Trophoblast cell (in vitro differentiated cells and primary cell): ENCODE measurements at regions not wholly inside any gene's neighbourhood (a gene's known extent, or its start where the extent isn't known, plus 50 kb on each side); places are given as distances from the start of the nearest gene placed in this dataset.
"Not testable (repeated sequence)": the region's sequence is repeated elsewhere in the genome, so short reads cannot be mapped to it uniquely, and the experiment has no call there.

Experiments
- DNase-seq, 2 donors: peaks; one replicate each; pipeline ENCODE4 v3.0.0-alpha.2; 2016
- H2AFZ ChIP-seq: 2 replicates; pipeline ENCODE4 v1.6.1; 2013; ENCODE audit warnings: low read length, moderate library complexity, mild to moderate bottlenecking; ENCODE audit not compliant: insufficient read depth, poor library complexity
- H2AK5ac ChIP-seq: 2 replicates; pipeline ENCODE4 v1.6.1; 2013; ENCODE audit warnings: mild to moderate bottlenecking, low read length
- H2BK120ac ChIP-seq: 2 replicates; pipeline ENCODE4 v1.6.1; 2013; ENCODE audit warnings: low read length, mild to moderate bottlenecking, moderate library complexity; ENCODE audit not compliant: insufficient read depth, poor library complexity
- H2BK12ac ChIP-seq: 2 replicates; pipeline ENCODE4 v1.6.1; 2013; ENCODE audit warnings: mild to moderate bottlenecking, low read length, moderate library complexity
- H2BK5ac ChIP-seq: 2 replicates; pipeline ENCODE4 v1.6.1; 2013; ENCODE audit warnings: low read length, low read depth, moderate library complexity, mild to moderate bottlenecking; ENCODE audit not compliant: poor library complexity
- H3K14ac ChIP-seq: 2 replicates; pipeline ENCODE4 v1.6.1; 2013; ENCODE audit warnings: mild to moderate bottlenecking, low read length
- H3K18ac ChIP-seq: 2 replicates; pipeline ENCODE4 v1.6.1; 2013; ENCODE audit warnings: mild to moderate bottlenecking, low read length
- H3K23ac ChIP-seq: 2 replicates; pipeline ENCODE4 v1.6.1; 2013; ENCODE audit warnings: low read length
- H3K27ac ChIP-seq: 2 replicates; pipeline ENCODE4 v1.5.1; 2013; ENCODE audit warnings: low read depth, mild to moderate bottlenecking, inconsistent platforms, low read length, moderate library complexity
- H3K27me3 ChIP-seq: 2 replicates; pipeline ENCODE4 v1.6.1; 2013; ENCODE audit warnings: inconsistent platforms, mild to moderate bottlenecking, low read length, moderate library complexity; ENCODE audit not compliant: insufficient read depth
- H3K36me3 ChIP-seq, 2 experiments: 1 replicate in 1 of 2; 2 replicates in 1 of 2; pipeline ENCODE4 v1.6.1; 2013; ENCODE audit warnings: low read length in 2 of 2, mild to moderate bottlenecking in 2 of 2, moderate library complexity in 1 of 2; ENCODE audit not compliant: insufficient read depth in 2 of 2, control insufficient read depth in 1 of 2
- H3K4ac ChIP-seq: 2 replicates; pipeline ENCODE4 v1.6.1; 2013; ENCODE audit warnings: low read depth, mild to moderate bottlenecking, low read length, moderate library complexity
- H3K4me1 ChIP-seq, 2 experiments: 1 replicate in 1 of 2; 2 replicates in 1 of 2; pipeline ENCODE4 v1.6.1; 2013; ENCODE audit warnings: low read length in 2 of 2, mild to moderate bottlenecking in 2 of 2, moderate library complexity in 1 of 2; ENCODE audit not compliant: insufficient read depth in 2 of 2, control insufficient read depth in 1 of 2
- H3K4me2 ChIP-seq: 2 replicates; pipeline ENCODE4 v1.6.1; 2013; ENCODE audit warnings: inconsistent platforms, mild to moderate bottlenecking, low read length, moderate library complexity
- H3K4me3 ChIP-seq: 2 replicates; pipeline ENCODE4 v1.5.1; 2013; ENCODE audit warnings: mild to moderate bottlenecking, low read depth, low read length, inconsistent platforms
- H3K79me1 ChIP-seq: one replicate; pipeline ENCODE4 v1.6.1; 2013; ENCODE audit warnings: low read length
- H3K79me2 ChIP-seq: 2 replicates; pipeline ENCODE4 v1.6.1; 2013; ENCODE audit warnings: low read length, mild to moderate bottlenecking; ENCODE audit not compliant: control insufficient read depth, insufficient read depth, poor library complexity
- H3K9ac ChIP-seq: 2 replicates; pipeline ENCODE4 v1.6.1; 2013; ENCODE audit warnings: mild to moderate bottlenecking, low read length
- H3K9me3 ChIP-seq: 2 replicates; pipeline ENCODE4 v1.6.1; 2013; ENCODE audit warnings: low read depth, mild to moderate bottlenecking, control low read depth, inconsistent platforms, low read length; ENCODE audit not compliant: insufficient read depth
- H4K12ac ChIP-seq: 2 replicates; pipeline ENCODE4 v1.6.1; 2013; ENCODE audit warnings: low read depth, mild to moderate bottlenecking, low read length, moderate library complexity
- H4K8ac ChIP-seq: 2 replicates; pipeline ENCODE4 v1.6.1; 2013; ENCODE audit warnings: low read depth, mild to moderate bottlenecking, low read length, moderate library complexity
- H4K91ac ChIP-seq: one replicate; pipeline ENCODE4 v1.6.1; 2013; ENCODE audit warnings: low read depth, mild to moderate bottlenecking, low read length, moderate library complexity
- WGBS: extraction: QIAGEN DNeasy Blood & Tissue Kit; methylation state at CpG from one replicate; pipeline ENCODE4 v1.1.7; 2013; ENCODE audit warnings: missing lambda C conversion rate; ENCODE audit not compliant: insufficient read length, insufficient coverage; ENCODE audit errors: extremely low coverage; 5-methylcytosine and 5-hydroxymethylcytosine counted together

GRCh38 chr5:104840284-104840683 is 1277.7 kb upstream of the NUDT12 start:
- H3K14ac ChIP-seq, result no peak overlapping the region
- no peak overlapping the region for H2AK5ac ChIP-seq
- H3K4ac ChIP-seq, result no peak overlapping the region
- H4K8ac ChIP-seq, result no peak overlapping the region
- H3K36me3 ChIP-seq, result no peaks in the 10 kb centered on the region
- H2BK12ac ChIP-seq, result no peak overlapping the region
- no peaks in the 10 kb centered on the region for H3K9me3 ChIP-seq
- H3K4me2 ChIP-seq, result no peak overlapping the region
- no peak overlapping the region for H3K9ac ChIP-seq
- peaks cover 3% of the 10 kb centered on the region in 2 experiments for H3K4me1 ChIP-seq
- no peaks in the 10 kb centered on the region for H3K79me2 ChIP-seq
- H3K79me1 ChIP-seq, result peaks cover 2% of the 10 kb centered on the region
- no peak overlapping the region for H3K23ac ChIP-seq
- no peak overlapping the region for H2BK120ac ChIP-seq
- DNase-seq, result no peak
- no peaks in the 10 kb centered on the region for H3K27me3 ChIP-seq
- H2AFZ ChIP-seq, result no peak overlapping the region
- no peak overlapping the region for H2BK5ac ChIP-seq
- H4K12ac ChIP-seq, result no peak overlapping the region
- H3K27ac ChIP-seq, result no peak overlapping the region
- H3K18ac ChIP-seq, result no peak overlapping the region
- no peak overlapping the region for H3K4me3 ChIP-seq
- no CpG with 5 or more reads among the region's 1 CpG for WGBS
- no peak overlapping the region for H4K91ac ChIP-seq

GRCh38 chr5:104831515-104831914 is 1268.9 kb upstream of the NUDT12 start:
- not testable (repeated sequence) for H3K4me3 ChIP-seq, H3K79me1 ChIP-seq, H3K14ac ChIP-seq, H3K27ac ChIP-seq, H3K36me3 ChIP-seq, H3K18ac ChIP-seq, H3K4ac ChIP-seq, H3K79me2 ChIP-seq, DNase-seq, H3K9ac ChIP-seq, H2BK5ac ChIP-seq, H3K4me2 ChIP-seq, H3K4me1 ChIP-seq, H3K23ac ChIP-seq, H2BK12ac ChIP-seq, H4K12ac ChIP-seq, H4K8ac ChIP-seq, H3K9me3 ChIP-seq, H3K27me3 ChIP-seq, H2AK5ac ChIP-seq, H4K91ac ChIP-seq, H2AFZ ChIP-seq, H2BK120ac ChIP-seq
- no CpG with 5 or more reads among the region's 3 CpGs for WGBS

- Histone ChIP-seq H4K91ac (no peak overlapping the region), H3K9me3 (no peaks in the 10 kb centered on the region), H2BK12ac (no peak overlapping the region), H3K27ac (no peak overlapping the region), H2BK5ac (no peak overlapping the region), H3K14ac (no peak overlapping the region), H3K4me3 (no peak overlapping the region), H3K4me1 (no peaks in the 10 kb centered on the region), H2BK120ac (no peak overlapping the region), H3K18ac (no peak overlapping the region), H3K23ac (no peak overlapping the region), H2AK5ac (no peak overlapping the region), H3K9ac (no peak overlapping the region), H3K4ac (no peak overlapping the region), H3K79me1 (no peaks in the 10 kb centered on the region), H4K8ac (no peak overlapping the region), H4K12ac (no peak overlapping the region), H3K79me2 (no peaks in the 10 kb centered on the region), H3K36me3 (no peaks in the 10 kb centered on the region), H2AFZ (no peak overlapping the region), H3K4me2 (no peak overlapping the region), H3K27me3 (no peaks in the 10 kb centered on the region)
- no peak for DNase-seq
Measured at GRCh38 chr5:104821606-104822005, 1259.0 kb upstream of the NUDT12 start.

- no peaks in the 10 kb centered on the region for H3K79me1 ChIP-seq
- H2BK12ac ChIP-seq, result no peak overlapping the region
- no peaks in the 10 kb centered on the region for H3K36me3 ChIP-seq
- no peak overlapping the region for H3K4ac ChIP-seq
- no peak for DNase-seq
- no peak overlapping the region for H2BK120ac ChIP-seq
- no peak overlapping the region for H3K9ac ChIP-seq
- H3K14ac ChIP-seq, result no peak overlapping the region
- H3K4me3 ChIP-seq, result no peak overlapping the region
- no peak overlapping the region for H4K8ac ChIP-seq
- H3K18ac ChIP-seq, result no peak overlapping the region
- H3K23ac ChIP-seq, result no peak overlapping the region
- H3K9me3 ChIP-seq, result no peaks in the 10 kb centered on the region
- no peak overlapping the region for H3K27ac ChIP-seq
- H2BK5ac ChIP-seq, result no peak overlapping the region
- no peak overlapping the region for H2AK5ac ChIP-seq
- H3K79me2 ChIP-seq, result no peaks in the 10 kb centered on the region
- no peak overlapping the region for H3K4me2 ChIP-seq
- no CpG with 5 or more reads among the region's 1 CpG for WGBS
- no peak overlapping the region for H4K12ac ChIP-seq
- H3K27me3 ChIP-seq, result no peaks in the 10 kb centered on the region
- H2AFZ ChIP-seq, result no peak overlapping the region
- no peaks in the 10 kb centered on the region for H3K4me1 ChIP-seq
- H4K91ac ChIP-seq, result no peak overlapping the region
Measured at GRCh38 chr5:104817127-104817526, 1254.5 kb upstream of the NUDT12 start.
